Liver (tissue), 8 donors: ENCODE measurements at regions not wholly inside any gene's neighbourhood (a gene's known extent, or its start where the extent isn't known, plus 50 kb on each side); places are given as distances from the start of the nearest gene placed in this dataset.
A peak's percentile ranks its signal among the peaks of the same experiment; 100 is the strongest.

Experiments used
- DNase-seq: peaks from one replicate; pipeline ENCODE4 v3.0.0-alpha.2; 2017; ENCODE audit warnings: low spot score
- H3K27ac ChIP-seq, 2 donors: one replicate each; pipeline ENCODE4 v1.7.0; 2013; ENCODE audit warnings: inconsistent platforms in 2 of 2, low read length in 2 of 2, control low read depth in 1 of 2, low read depth in 1 of 2, mild to moderate bottlenecking in 1 of 2
- H3K27me3 ChIP-seq, 4 donors: one replicate each; pipeline versions ENCODE4 v1.6.1 to v1.7.0; 2013; ENCODE audit warnings: low read length in 3 of 4, inconsistent platforms in 1 of 4, mild to moderate bottlenecking in 1 of 4, moderate library complexity in 1 of 4; ENCODE audit not compliant: control insufficient read depth in 4 of 4, insufficient read depth in 4 of 4
- H3K36me3 ChIP-seq, 4 donors: one replicate each; pipeline versions ENCODE4 v1.6.1 to v1.7.0; 2013; ENCODE audit warnings: low read length in 3 of 4, mild to moderate bottlenecking in 3 of 4, low read depth in 1 of 4, moderate library complexity in 1 of 4; ENCODE audit not compliant: control insufficient read depth in 4 of 4, insufficient read depth in 3 of 4
- H3K4me1 ChIP-seq, 4 donors: one replicate each; pipeline versions ENCODE4 v1.6.1 to v1.7.0; 2013; ENCODE audit warnings: low read length in 3 of 4, mild to moderate bottlenecking in 3 of 4, moderate library complexity in 1 of 4; ENCODE audit not compliant: control insufficient read depth in 4 of 4, insufficient read depth in 4 of 4
- H3K4me3 ChIP-seq, 3 donors: one replicate each; pipeline versions ENCODE4 v1.6.1 to v1.7.0; 2013; ENCODE audit warnings: low read length in 3 of 3, control low read depth in 1 of 3, low read depth in 1 of 3, mild to moderate bottlenecking in 1 of 3
- H3K9ac ChIP-seq, 2 donors: one replicate each; pipeline ENCODE4 v1.7.0; 2013; ENCODE audit warnings: low read length in 2 of 2, mild to moderate bottlenecking in 2 of 2, moderate library complexity in 2 of 2, control low read depth in 1 of 2, low read depth in 1 of 2
- H3K9me3 ChIP-seq, 4 donors: one replicate each; pipeline versions ENCODE4 v1.6.1 to v1.7.0; 2013; ENCODE audit warnings: low read length in 3 of 4; ENCODE audit not compliant: control insufficient read depth in 4 of 4
- EGR1 ChIP-seq, 2 donors: IDR thresholded peaks; 2 replicates each; pipeline ENCODE4 v1.6.1; 2016 to 2018; ENCODE audit warnings: antibody characterized with exemption in 2 of 2, low read depth in 2 of 2
- FOXA1 ChIP-seq: IDR thresholded peaks from 2 replicates; pipeline ENCODE4 v1.6.1; 2016; ENCODE audit warnings: antibody characterized with exemption
- FOXA2 ChIP-seq: IDR thresholded peaks from 2 replicates; pipeline ENCODE4 v1.6.1; 2016; ENCODE audit warnings: antibody characterized with exemption
- GABPA ChIP-seq, 2 donors: IDR thresholded peaks in 1 of 2; conservative IDR thresholded peaks in 1 of 2; 2 replicates each; pipeline ENCODE4 v1.6.1; 2016; ENCODE audit warnings: antibody characterized with exemption in 2 of 2, mild to moderate bottlenecking in 1 of 2, moderate library complexity in 1 of 2
- HNF4A ChIP-seq, 2 donors: conservative IDR thresholded peaks; 2 replicates each; pipeline ENCODE4 v1.6.1; 2016; ENCODE audit warnings: antibody characterized with exemption in 2 of 2, mild to moderate bottlenecking in 2 of 2
- HNF4G ChIP-seq: IDR thresholded peaks from 2 replicates; pipeline ENCODE4 v1.6.1; 2016; ENCODE audit warnings: antibody characterized with exemption
- JUND ChIP-seq, 2 donors: IDR thresholded peaks; 2 replicates each; pipeline ENCODE4 v1.6.1; 2016; ENCODE audit warnings: antibody characterized with exemption in 2 of 2
- RAD21 ChIP-seq, 2 donors: IDR thresholded peaks; 2 replicates each; pipeline ENCODE4 v1.6.1; 2016; ENCODE audit warnings: antibody characterized with exemption in 2 of 2, mild to moderate bottlenecking in 2 of 2
- RXRA ChIP-seq, 2 donors: IDR thresholded peaks; 2 replicates each; pipeline ENCODE4 v1.6.1; 2017 to 2018; ENCODE audit warnings: antibody characterized with exemption in 2 of 2, mild to moderate bottlenecking in 1 of 2
- SP1 ChIP-seq: IDR thresholded peaks from 2 replicates; pipeline ENCODE4 v1.6.1; 2018; ENCODE audit warnings: antibody characterized with exemption, mild to moderate bottlenecking
- YY1 ChIP-seq: IDR thresholded peaks from 2 replicates; pipeline ENCODE4 v1.6.1; 2016; ENCODE audit warnings: antibody characterized with exemption, mild to moderate bottlenecking
- whole genome bisulfite sequencing: extraction: QIAGEN DNeasy Blood & Tissue Kit; methylation state at CpG from one replicate; pipeline ENCODE4 v1.1.7; 2013; 5-methylcytosine and 5-hydroxymethylcytosine counted together
- TF ChIP-seq, protein P1 (sequence below): fragments of 150-350 bp; IDR thresholded peaks from 2 replicates; pipeline ENCODE4 v1.5.1; 2017; ENCODE audit warnings: improper control_type of control experiment, low read depth, low read length; ENCODE audit not compliant: missing input control
- TF ChIP-seq, protein P2 (sequence below): IDR thresholded peaks from 2 replicates; pipeline ENCODE4 v1.6.1; 2016; ENCODE audit warnings: antibody characterized with exemption
- TF ChIP-seq, protein P3 (sequence below): IDR thresholded peaks from 2 replicates; pipeline ENCODE4 v1.6.1; 2016; ENCODE audit warnings: antibody characterized with exemption
- TF ChIP-seq, protein P4 (sequence below): IDR thresholded peaks from 2 replicates; pipeline ENCODE4 v1.6.1; 2016; ENCODE audit warnings: antibody characterized with exemption
- TF ChIP-seq, protein P5 (sequence below): IDR thresholded peaks from 2 replicates; pipeline ENCODE4 v1.6.1; 2016; ENCODE audit warnings: antibody characterized with exemption, mild to moderate bottlenecking
- donor health status: healthy.
- donor health status: healthy.
- donor health status: healthy.
- donor health status: healthy.
- donor health status: healthy.

DNA sequence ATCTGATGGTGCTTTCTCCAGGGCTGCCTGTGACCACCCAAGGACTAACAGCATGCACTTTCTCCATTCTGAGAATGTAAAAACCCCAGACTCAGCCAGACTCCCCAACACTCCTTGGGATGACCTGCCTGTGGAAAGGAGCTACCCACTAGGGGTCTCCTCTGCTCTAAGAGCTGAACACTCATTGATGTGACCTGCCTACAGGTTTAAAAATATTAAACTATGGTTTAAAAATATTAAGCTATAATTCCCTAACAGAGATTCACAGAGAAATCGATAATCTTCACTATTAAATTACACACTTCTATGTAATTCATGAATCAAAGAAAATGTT is 696.2 kb upstream of the SLITRK5 start:
- no peaks in the 10 kb centered on the region for H3K36me3 ChIP-seq
- H3K9me3 ChIP-seq = no peaks in the 10 kb centered on the region
- 77% methylated on average over 1 of the region's 1 CpG for WGBS
- H3K4me3 ChIP-seq = no peak overlapping the region
- DNase-seq = no peak
- TF ChIP-seq RAD21 (IDR thresholded peaks at IDR 0.05) (peak; percentile 21 to 55), FOXA2 (no peak), HNF4A (conservative IDR thresholded peaks at IDR 0.05) (no peak), GABPA (IDR thresholded peaks at IDR 0.05 in 1 of 2, conservative IDR thresholded peaks at IDR 0.05 in 1 of 2) (no peak), RXRA (IDR thresholded peaks at IDR 0.05) (no peak)
- TF ChIP-seq, protein P1, sequence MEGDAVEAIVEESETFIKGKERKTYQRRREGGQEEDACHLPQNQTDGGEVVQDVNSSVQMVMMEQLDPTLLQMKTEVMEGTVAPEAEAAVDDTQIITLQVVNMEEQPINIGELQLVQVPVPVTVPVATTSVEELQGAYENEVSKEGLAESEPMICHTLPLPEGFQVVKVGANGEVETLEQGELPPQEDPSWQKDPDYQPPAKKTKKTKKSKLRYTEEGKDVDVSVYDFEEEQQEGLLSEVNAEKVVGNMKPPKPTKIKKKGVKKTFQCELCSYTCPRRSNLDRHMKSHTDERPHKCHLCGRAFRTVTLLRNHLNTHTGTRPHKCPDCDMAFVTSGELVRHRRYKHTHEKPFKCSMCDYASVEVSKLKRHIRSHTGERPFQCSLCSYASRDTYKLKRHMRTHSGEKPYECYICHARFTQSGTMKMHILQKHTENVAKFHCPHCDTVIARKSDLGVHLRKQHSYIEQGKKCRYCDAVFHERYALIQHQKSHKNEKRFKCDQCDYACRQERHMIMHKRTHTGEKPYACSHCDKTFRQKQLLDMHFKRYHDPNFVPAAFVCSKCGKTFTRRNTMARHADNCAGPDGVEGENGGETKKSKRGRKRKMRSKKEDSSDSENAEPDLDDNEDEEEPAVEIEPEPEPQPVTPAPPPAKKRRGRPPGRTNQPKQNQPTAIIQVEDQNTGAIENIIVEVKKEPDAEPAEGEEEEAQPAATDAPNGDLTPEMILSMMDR = peak; percentile 12
- TF ChIP-seq, protein P2, sequence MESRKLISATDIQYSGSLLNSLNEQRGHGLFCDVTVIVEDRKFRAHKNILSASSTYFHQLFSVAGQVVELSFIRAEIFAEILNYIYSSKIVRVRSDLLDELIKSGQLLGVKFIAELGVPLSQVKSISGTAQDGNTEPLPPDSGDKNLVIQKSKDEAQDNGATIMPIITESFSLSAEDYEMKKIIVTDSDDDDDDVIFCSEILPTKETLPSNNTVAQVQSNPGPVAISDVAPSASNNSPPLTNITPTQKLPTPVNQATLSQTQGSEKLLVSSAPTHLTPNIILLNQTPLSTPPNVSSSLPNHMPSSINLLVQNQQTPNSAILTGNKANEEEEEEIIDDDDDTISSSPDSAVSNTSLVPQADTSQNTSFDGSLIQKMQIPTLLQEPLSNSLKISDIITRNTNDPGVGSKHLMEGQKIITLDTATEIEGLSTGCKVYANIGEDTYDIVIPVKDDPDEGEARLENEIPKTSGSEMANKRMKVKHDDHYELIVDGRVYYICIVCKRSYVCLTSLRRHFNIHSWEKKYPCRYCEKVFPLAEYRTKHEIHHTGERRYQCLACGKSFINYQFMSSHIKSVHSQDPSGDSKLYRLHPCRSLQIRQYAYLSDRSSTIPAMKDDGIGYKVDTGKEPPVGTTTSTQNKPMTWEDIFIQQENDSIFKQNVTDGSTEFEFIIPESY = no peak
- no peaks in the 10 kb centered on the region for H3K4me1 ChIP-seq
- H3K27ac ChIP-seq = no peak overlapping the region
- no peak overlapping the region for H3K9ac ChIP-seq
- H3K27me3 ChIP-seq = no peaks in the 10 kb centered on the region

DNA sequence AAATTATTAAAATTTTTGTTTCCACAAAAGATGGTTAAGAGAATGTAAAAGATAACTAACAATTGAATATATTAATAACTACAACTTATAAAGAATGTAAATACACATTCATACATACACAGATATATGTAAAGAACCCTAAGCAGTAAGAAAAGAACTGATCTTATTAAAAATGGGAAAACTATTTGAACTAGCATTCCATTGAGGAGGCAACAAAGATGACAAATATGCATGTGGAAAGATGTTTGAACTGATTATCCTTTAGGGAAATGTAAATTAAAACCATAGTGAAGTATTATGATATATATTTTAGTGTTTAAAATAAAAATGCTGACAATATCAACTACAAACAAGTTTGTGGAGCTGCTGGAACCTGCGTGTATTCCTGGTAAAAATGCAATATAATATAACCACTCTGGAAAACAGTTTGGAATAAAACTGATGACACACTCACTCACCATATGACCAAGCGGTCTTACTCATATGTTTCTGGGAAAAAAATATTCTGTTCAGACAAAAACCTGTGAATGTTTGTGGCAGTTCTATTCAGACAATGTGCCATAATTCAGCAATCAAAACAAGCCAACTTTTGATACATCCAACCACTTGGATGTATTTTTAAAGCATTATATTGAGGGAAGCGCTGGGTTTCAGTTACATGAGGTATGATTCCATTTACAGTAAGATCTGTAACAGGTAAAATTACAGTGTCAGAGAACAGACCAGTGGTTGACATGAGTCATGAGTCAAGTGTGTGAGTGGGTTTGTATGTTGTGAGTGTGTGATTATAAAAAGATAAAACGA is 694.4 kb upstream of the SLITRK5 start:
- no peaks in the 10 kb centered on the region for H3K36me3 ChIP-seq
- no peak overlapping the region for H3K4me3 ChIP-seq
- WGBS = 83% methylated on average over 4 of the region's 4 CpGs
- TF ChIP-seq FOXA1 (no peak), SP1 (no peak)
- TF ChIP-seq, protein P3, sequence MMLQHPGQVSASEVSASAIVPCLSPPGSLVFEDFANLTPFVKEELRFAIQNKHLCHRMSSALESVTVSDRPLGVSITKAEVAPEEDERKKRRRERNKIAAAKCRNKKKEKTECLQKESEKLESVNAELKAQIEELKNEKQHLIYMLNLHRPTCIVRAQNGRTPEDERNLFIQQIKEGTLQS = no peak
- no peak overlapping the region for H3K27ac ChIP-seq
- no peak for DNase-seq
- H3K9me3 ChIP-seq = no peaks in the 10 kb centered on the region
- H3K4me1 ChIP-seq = no peaks in the 10 kb centered on the region
- no peak overlapping the region for H3K9ac ChIP-seq
- no peaks in the 10 kb centered on the region for H3K27me3 ChIP-seq

DNA sequence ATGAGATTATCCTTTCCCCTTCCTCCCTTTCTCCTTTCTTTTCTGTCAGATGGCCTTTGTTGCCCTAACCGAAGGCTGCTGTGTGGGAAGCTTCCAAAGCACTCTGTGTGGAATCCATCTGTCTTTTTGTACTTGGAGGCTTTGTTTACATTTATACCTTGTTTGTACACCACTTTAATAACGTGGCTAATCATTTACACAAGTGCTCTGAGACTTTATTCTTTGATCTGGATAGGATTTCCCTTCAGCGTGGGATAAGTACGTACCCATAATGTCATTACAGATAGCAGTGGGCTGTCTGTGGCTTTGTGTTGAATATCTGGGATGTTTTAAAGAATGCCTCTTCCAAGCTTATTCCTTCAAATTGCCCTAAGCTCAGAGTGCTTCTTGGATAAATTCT is 684.7 kb upstream of the SLITRK5 start:
- H3K36me3 ChIP-seq = no peaks in the 10 kb centered on the region
- no peaks in the 10 kb centered on the region for H3K27me3 ChIP-seq
- DNase-seq = no peak
- 12% methylated on average over 4 of the region's 4 CpGs for WGBS
- no peak overlapping the region for H3K4me3 ChIP-seq
- H3K9me3 ChIP-seq = no peaks in the 10 kb centered on the region
- no peak overlapping the region for H3K27ac ChIP-seq
- TF ChIP-seq, protein P2 = peak; percentile 32
- TF ChIP-seq, protein P4, sequence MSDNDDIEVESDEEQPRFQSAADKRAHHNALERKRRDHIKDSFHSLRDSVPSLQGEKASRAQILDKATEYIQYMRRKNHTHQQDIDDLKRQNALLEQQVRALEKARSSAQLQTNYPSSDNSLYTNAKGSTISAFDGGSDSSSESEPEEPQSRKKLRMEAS = peak; percentile 16
- TF ChIP-seq HNF4G = no peak
- TF ChIP-seq RAD21 (IDR thresholded peaks at IDR 0.05) = peak in 1 of 2 donors; percentile 50
- peak; percentile 83 for TF ChIP-seq FOXA1
- peak; percentile 92 for TF ChIP-seq YY1
- peak; percentile 94 for TF ChIP-seq FOXA2
- TF ChIP-seq HNF4A (conservative IDR thresholded peaks at IDR 0.05) = peak in 1 of 2 donors; percentile 79
- TF ChIP-seq EGR1 (IDR thresholded peaks at IDR 0.05; ENCODE audit: low read depth in 2 of 2) = no peak
- TF ChIP-seq RXRA (IDR thresholded peaks at IDR 0.05) = peak in 1 of 2 donors; percentile 37
- TF ChIP-seq, protein P3 = no peak
- TF ChIP-seq, protein P5, sequence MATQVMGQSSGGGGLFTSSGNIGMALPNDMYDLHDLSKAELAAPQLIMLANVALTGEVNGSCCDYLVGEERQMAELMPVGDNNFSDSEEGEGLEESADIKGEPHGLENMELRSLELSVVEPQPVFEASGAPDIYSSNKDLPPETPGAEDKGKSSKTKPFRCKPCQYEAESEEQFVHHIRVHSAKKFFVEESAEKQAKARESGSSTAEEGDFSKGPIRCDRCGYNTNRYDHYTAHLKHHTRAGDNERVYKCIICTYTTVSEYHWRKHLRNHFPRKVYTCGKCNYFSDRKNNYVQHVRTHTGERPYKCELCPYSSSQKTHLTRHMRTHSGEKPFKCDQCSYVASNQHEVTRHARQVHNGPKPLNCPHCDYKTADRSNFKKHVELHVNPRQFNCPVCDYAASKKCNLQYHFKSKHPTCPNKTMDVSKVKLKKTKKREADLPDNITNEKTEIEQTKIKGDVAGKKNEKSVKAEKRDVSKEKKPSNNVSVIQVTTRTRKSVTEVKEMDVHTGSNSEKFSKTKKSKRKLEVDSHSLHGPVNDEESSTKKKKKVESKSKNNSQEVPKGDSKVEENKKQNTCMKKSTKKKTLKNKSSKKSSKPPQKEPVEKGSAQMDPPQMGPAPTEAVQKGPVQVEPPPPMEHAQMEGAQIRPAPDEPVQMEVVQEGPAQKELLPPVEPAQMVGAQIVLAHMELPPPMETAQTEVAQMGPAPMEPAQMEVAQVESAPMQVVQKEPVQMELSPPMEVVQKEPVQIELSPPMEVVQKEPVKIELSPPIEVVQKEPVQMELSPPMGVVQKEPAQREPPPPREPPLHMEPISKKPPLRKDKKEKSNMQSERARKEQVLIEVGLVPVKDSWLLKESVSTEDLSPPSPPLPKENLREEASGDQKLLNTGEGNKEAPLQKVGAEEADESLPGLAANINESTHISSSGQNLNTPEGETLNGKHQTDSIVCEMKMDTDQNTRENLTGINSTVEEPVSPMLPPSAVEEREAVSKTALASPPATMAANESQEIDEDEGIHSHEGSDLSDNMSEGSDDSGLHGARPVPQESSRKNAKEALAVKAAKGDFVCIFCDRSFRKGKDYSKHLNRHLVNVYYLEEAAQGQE = peak; percentile 60
- peak in 1 of 2 donors; percentile 25 for TF ChIP-seq JUND (IDR thresholded peaks at IDR 0.05)
- H3K4me1 ChIP-seq = peaks cover 0 to 3% (median 0%) of the 10 kb centered on the region in 4 donors
- H3K9ac ChIP-seq = no peak overlapping the region
